ENCODE measurements at regions not wholly inside any gene's neighbourhood (a gene's known extent, or its start where the extent isn't known, plus 50 kb on each side); places are given as distances from the start of the nearest gene placed in this dataset.
"Not testable (repeated sequence)": the region's sequence is repeated elsewhere in the genome, so short reads cannot be mapped to it uniquely, and the experiment has no call there.

DNA sequence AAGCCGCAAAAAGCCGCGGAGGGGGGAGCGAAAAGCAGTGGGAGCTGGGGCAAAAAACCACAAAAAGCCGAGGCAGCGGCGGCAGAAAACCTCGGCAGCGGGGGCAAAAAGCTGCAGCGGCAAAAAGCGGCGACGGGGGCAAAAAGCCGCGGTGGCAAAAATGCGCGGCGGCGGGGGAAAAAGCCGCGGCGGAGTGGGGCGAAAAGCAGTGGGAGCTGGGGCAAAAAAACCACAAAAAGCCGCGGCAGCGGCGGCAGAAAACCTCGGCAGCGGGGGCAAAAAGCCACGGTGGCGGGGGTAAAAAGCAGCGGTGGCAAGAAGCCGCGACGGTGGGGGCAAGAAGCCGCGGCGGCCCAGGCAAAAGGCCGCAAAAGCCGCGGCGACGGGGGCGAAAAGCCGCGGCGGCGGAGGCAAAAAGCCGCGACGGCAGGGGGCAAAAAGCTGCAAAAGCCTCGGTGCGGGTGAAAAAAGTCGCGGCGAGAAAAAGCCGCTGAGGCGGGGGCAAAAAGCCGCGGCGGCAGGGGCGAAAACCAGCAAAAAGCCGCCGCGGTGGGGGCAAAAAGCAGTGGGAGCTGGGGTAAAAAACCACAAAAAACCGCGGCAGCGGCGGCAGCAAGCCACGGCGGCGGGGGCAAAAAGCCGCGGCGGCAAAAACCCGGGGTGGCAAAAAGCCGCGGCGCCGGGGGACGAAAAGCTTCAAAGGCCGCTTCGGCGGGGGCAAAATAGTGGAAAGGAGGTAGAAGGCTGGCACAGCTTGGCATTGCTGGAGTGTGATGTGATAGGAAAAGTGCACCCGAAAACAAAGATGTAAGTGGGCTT, 135.9 kb downstream of the ZNF92 start:
- DNase-seq (ENCODE audit: low read depth in 1 of 2, low spot score in 1 of 2): no peak

DNA sequence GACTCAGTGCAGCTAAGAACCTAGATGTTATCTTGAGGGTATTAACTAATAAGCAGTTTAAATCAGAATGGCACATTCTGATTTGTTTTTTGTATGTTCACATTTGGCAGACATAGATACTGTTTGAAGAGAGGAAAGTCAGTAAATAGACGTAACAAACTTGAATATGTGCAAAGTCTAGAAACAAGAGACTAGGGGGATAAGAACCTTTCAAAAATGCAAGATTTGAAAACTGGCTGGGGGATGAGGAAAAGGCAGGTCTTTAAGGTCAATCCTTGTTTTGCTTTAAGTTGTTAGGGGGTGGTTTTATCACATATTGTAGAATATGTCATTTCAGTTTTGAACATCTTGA, 136.5 kb downstream of the ZNF92 start:
- DNase-seq (ENCODE audit: low read depth in 1 of 2, low spot score in 1 of 2): not testable (repeated sequence)

DNA sequence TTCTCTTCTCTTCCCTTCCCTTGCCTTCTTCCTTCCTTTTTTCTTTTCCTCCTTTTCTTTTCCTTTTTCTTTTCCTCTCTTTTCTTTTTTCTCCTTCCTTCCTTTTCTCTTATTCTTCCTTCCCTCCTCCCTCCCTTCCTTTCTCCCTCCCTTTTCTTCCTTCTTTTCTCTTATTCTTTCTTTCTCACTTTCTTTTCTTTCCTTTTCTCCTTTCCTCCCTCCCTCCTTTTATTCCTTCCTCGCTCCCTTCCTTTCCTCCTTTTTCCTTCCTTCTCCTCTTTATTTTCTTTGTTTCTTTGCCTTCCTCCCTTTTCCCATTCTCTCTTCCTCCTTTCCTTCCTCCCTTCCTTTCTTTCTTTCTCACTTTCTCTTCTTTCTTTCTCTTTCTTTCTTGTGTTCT, 146.1 kb downstream of the ZNF92 start:
- DNase-seq (ENCODE audit: low read depth in 1 of 2, low spot score in 1 of 2): not testable (repeated sequence)

DNA sequence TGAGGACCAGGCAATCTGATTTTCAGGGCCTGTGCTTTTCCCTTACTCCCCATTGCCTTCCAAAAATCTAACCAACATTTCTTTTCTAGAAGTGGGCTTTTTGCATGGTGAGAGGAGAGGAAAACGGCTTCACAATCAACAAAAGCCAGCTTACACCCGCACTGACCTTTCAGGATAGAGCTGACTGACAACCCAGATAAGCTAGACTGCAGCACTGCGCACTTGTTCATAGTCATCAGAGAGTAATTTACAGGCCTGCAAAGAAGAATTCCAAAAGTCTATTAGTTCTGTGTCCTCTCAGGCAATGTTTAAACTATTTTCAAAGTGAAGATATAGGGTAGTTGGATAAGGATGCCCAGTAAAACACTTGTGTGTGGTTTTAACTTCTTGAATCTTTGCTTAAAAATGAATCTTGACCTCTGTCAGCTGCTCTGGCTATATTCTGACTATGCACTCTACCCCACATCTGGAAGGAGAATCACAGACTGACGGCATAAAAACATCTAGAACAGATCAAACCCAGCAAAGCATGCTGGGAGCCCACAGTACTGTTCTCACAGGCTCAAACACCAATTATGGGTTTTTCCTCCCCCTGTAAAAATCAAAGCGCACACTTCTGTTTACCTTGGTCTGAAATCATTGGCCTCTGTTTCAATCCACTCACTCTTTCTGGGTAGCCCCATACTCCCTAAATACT, 172.0 kb downstream of the ZNF92 start:
- DNase-seq (ENCODE audit: low read depth in 1 of 2, low spot score in 1 of 2): not testable (repeated sequence)

DNA sequence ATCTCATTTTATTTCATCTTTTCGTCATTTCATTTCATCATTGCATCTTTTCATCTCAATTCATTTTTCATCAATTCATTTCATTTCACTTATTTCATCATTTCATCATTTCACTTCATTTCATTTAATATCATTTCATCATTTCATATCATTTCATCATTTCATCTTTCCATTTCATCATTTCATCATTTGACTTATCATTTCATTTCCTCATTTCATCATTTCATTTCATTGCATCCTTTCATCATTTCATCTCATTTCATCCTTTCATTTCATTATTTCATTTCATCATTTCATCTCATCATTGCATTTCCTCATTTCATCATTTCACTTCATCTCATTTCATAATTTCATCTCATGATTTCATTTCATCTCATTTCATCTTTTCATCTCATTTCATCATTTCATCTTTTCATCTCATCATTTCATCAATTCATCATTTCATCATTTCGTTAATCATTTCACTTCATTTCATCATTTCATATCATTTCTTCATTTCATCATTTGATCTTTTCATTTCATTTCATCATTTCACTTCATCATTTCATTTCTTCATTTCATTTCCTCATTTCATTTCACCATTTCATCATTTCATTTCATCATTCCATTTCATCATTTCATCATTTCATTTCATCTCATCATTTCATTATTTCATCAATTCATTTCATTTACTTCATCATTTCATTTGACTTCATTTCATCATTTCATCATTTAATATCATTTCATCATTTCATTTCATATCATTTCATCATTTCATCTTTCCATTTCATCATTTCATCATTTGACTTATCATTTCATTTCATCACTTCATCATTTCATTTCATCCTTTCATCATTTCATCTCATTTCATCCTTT, 176.2 kb downstream of the ZNF92 start:
- DNase-seq (ENCODE audit: low read depth in 1 of 2, low spot score in 1 of 2): not testable (repeated sequence)

DNA sequence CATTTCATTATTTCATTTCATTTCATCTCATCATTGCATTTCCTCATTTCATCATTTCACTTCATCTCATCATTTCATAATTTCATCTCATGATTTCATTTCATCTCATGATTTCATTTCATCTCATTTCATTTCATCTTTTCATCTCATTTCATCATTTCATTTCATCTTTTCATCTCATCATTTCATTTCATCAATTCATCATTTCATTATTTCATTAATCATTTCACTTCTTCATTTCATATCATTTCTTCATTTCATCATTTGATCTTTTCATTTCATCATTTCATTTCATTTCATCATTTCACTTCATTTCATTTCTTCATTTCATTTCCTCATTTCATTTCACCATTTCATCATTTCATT, 176.8 kb downstream of the ZNF92 start:
- DNase-seq (ENCODE audit: low read depth in 1 of 2, low spot score in 1 of 2): not testable (repeated sequence)

DNA sequence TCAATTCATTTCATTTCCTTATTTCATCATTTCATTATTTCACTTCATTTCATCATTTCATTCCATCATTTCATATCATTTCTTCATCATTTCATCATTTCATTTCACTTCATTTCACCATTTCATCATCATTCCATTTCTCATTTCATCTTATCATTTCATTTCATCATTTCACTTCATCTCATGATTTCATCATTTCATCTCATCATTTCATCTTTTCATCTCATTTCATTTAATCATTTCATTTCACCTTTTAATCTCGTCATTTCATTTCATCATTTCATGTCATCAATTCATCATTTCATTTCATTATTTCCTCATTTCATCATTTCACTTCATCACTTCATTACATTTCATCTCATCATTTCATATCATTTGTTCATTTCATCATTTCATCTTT, 177.4 kb downstream of the ZNF92 start:
- not testable (repeated sequence) for DNase-seq (ENCODE audit: low read depth in 1 of 2, low spot score in 1 of 2)

DNA sequence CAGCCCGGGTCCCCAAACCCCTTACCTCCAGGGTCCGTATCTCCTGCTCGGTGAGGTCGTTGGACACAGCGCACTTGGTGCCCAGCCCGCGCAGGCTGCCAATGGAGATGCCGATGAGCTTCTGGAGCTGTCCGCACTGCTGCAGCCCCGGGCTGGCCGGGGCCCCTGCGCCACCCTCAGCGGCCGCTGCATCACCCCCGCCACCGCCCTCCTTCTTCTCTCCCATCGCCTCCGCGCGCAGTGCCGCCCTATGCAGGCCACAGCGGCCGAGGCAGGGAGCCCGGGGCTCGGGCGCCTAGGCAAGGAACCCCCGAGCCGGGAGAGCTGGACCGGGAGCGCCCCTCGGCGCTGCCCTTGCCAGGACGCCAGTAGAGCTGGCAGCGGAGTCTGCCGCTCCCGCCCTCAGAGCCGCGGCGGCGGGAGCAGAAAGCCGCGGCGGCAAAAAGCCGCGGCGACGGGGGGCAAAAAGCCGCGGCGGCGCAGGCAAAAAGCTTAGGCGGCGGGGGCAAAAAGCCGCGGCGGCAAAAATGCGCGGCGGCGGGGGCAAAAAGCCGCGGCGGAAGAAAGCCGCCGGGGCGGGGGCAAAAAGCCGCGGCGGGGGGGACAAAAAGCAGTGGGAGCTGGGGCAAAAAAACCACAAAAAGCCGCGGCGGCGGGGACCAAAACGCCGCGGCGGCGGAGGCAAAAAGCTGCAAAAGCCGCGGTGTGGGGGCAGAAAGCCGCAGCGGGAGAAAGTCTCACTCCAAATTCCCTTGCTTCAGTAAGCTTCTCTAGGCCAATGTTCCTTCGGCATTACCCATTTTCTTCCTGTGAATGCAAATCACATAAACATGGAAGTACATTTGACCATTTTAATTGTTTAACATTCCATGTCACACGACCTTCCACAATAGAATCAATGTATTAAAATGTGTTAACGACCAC, 181.2 kb downstream of the ZNF92 start:
- DNase-seq (ENCODE audit: low read depth in 1 of 2, low spot score in 1 of 2): not testable (repeated sequence)

DNA sequence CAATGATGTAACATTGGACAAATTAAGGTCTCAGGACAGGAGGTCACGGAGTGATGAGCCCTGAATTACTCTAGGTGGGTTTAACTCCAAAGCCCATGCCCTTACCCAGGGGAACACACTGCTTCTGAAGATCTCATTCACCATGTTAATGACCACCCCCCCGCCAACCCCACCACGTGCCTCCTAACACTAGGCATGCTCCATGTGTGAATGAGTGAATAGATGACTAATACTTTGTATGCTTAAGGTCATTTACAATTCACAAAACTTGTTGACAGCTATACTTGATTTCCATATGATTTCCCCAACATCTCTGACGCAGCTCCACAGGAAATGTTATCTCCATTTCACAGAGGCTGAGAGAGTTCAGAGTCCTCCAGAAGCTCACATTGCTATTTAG, 184.9 kb downstream of the ZNF92 start:
- DNase-seq (ENCODE audit: low read depth in 1 of 2, low spot score in 1 of 2): not testable (repeated sequence)

DNA sequence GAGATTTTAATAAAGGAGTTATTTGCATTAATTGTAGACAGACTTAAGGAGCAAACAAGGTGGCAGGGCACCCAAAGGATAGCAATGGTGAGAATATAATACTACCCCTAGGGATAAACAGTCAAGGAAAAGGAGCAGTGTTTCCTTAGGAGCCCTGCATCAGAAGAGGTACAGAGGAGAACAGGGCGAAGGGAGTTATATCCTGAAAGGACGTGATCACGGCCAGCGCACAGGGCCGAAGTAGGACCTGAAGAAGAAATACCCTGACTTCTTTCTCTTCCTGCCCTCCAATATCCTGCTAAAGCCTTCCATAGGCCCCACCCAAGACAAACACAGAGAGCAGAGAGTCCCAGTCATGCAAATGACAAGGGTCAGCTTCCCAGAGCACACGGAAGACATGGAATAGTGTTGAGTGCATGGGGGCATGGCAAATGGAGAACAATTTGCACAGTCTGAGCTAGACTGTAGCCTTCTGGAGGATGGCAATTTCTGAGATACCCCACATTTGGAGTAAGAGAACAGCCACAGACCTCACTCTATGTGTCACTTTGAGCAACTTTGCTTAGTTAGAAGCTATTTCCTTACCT, 188.2 kb downstream of the ZNF92 start:
- DNase-seq (ENCODE audit: low read depth in 1 of 2, low spot score in 1 of 2): not testable (repeated sequence)

DNA sequence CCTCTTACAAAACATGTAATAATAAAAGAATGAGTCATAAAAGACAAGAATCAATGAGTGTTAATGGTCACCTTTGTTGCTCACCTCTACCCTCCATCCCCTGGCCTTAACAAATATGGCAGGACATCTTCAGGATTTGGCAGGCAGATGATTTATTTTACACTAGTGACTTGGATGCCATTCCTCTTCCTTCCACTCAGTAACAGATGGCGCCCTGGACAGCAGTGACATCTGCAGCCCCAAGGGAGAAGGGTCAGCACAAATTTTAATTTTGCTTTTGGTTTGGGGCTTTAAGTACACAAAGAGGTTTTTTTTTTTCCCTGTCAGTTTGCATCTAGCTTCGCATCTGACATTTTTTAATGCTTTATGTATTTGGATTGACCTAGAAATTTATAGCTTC, 188.9 kb downstream of the ZNF92 start:
- DNase-seq (ENCODE audit: low read depth in 1 of 2, low spot score in 1 of 2): not testable (repeated sequence)

DNA sequence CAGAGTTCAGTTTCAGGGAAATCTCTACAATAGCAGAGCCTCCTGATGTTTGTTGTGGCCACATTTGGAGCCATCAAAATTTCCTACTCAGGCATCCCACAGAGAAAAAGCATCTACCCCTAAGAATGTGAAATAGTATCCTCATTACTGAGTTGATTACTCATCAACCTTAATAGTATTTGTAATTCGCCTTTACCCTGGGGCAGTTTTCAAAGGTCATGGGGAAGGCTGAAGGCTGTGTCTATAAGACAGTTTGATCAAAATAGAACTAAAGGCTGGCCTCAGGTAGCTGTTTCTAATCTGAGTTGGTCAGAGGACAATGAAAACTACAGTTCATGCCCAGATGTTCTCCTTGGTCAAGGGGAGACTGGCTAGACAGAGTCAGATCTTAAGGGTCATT, 189.7 kb downstream of the ZNF92 start:
- DNase-seq (ENCODE audit: low read depth in 1 of 2, low spot score in 1 of 2): not testable (repeated sequence)

DNA sequence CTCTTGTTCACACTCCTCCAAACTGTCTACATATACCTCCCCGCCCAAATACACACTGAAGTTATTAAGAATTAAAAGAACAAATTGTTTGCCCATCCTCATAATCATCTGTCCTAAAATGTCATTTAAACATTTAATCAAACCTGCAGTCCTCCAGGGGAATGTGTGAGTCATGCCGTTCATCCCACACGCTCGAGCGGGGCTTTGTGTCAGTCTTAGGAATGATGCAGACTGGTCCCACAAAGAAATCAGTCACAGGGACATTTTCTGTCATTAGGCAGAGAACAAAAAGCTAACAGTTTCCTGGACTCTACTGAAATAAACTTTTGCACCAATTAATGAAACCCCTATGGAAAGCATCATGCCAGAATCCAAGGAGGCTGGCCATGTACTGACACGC, 194.6 kb downstream of the ZNF92 start:
- DNase-seq (ENCODE audit: low read depth in 1 of 2, low spot score in 1 of 2): not testable (repeated sequence)

DNA sequence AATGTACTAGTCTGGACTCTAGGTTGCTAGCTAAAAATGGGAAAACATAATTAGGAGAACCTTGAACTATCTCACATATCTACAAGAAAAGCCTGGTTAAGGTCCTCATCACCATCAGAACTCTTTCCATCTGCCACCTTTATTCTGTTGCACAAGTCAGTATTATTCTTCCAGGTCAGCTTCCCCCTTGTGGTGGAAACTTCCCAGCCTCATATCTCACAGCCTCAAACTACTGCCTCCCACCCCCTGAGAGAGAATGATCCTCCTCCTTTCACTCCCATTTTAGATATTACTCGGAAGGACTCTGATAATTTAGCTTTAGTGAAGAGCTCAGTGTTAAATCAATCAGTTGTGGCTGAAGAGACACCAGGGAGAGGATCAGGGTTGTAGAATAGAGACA, 197.3 kb downstream of the ZNF92 start:
- not testable (repeated sequence) for DNase-seq (ENCODE audit: low read depth in 1 of 2, low spot score in 1 of 2)

DNA sequence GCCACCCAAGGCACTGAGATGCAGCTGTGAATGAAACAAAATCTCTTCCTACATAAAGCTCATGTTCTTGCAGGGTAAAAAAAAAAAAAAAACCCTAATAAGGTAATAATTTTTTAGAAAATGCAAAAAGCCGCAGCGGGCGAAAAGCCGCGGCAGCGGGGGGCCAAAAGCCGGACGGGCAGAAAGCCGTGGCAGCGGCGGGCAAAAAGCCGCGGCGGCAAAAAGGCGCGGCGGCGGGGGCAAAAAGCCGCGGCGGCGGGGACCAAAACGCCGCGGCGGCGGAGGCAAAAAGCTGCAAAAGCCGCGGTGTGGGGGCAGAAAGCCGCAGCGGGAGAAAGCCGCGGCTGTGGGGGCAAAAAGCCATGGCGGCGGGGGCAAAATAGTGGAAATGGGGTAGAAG, 198.9 kb downstream of the ZNF92 start:
- not testable (repeated sequence) for DNase-seq (ENCODE audit: low read depth in 1 of 2, low spot score in 1 of 2)

DNA sequence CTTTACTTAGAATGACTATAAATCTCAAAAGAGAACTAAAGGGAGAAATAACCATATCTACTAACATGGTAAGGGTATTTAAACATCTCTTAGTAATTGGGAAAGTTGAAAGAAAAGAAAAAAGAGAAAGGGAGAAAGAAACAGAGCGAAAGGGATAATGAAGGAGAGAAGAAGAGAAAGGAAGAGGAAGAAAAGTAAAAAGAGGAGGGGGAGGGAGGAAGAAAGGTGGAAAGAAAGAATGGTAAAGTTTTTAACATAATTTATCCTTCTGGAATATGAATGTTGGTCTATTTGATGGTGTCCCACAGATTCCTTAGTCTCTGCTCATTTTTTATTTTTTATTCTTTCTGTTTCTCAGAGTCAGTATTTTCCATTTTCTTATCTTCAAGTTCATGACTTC, 202.7 kb downstream of the ZNF92 start:
- not testable (repeated sequence) for DNase-seq (ENCODE audit: low read depth in 1 of 2, low spot score in 1 of 2)

DNA sequence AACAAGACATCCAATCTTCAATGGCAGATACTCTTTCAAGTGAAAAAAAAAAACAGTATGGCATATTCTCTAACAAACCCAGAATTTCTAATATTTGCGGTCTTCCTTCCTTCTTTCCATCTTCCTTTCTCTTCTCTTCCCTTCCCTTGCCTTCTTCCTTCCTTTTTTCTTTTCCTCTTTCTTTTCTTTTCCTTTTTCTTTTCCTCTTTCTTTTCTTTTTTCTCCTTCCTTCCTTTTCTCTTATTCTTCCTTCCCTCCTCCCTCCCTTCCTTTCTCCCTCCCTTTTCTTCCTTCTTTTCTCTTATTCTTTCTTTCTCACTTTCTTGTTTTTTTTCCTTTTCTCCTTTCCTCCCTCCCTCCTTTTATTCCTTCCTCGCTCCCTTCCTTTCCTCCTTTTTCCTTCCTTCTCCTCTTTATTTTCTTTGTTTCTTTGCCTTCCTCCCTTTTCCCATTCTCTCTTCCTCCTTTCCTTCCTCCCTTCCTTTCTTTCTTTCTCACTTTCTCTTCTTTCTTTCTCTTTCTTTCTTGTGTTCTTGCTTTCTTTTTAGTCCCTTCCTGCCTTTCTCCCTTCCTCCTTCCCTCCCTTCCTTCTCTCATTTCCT, 209.0 kb downstream of the ZNF92 start:
- DNase-seq (ENCODE audit: low read depth in 1 of 2, low spot score in 1 of 2): not testable (repeated sequence)

DNA sequence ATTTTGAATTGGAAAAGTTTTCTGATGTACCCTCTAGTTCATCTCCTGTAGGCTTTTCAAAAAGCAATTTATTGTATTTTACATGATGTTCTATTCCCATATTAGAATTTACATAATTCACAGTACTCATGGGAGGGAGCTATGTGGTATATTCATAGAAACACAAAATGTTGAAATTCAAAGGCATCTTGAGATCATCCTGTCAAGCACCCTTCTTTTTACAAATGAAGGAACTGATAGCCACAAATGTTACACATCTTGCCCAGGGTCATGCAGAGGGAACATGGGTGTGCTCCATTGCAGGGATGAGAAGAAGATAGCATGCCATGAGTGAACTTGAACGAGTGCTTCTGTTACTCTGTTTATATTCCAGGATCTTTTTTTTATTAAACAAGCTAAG, 228.8 kb downstream of the ZNF92 start:
- DNase-seq (ENCODE audit: low read depth in 1 of 2, low spot score in 1 of 2): not testable (repeated sequence)

DNA sequence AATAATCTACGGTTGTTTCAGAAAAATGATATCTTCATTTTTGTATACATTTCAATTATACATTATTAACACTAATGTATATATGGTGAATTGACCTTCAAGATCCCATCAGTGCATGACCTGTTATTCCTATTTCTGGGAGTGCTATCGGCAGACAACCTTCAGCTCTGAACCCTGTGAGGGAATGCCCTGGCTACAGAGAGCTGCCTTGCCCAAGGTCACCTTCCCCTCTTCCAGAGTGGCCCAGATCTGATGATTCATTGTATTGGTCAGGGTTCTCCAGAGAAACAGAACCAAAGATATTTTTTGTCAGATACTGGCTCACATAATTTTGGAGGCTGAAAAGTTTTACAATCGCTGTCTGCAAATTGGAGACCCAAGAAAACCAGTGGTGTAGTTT, 235.5 kb downstream of the ZNF92 start:
- DNase-seq (ENCODE audit: low read depth in 1 of 2, low spot score in 1 of 2): no peak

Data from activated T-helper 1 cell treated with anti-CD3 and anti-CD28 coated beads, Interleukin-2, amount 50 U/mL, for 16 hours (primary cell).